GM18858 (cell line): ENCODE measurements at regions not wholly inside any gene's neighbourhood (a gene's known extent, or its start where the extent isn't known, plus 50 kb on each side); places are given as distances from the start of the nearest gene placed in this dataset.
A peak's percentile ranks its signal among the peaks of the same experiment; 100 is the strongest.
"Not testable (repeated sequence)": the region's sequence is repeated elsewhere in the genome, so short reads cannot be mapped to it uniquely, and the experiment has no call there.

Experiments
- ATAC-seq: cut with Tn5 transposase; IDR thresholded peaks from one replicate; pipeline ENCODE4 v1.9.1; 2021; ENCODE audit not compliant: unreplicated experiment

GRCh38 chr11:90732486-90732885 lies 509.6 kb upstream of the CHORDC1 start:
- no peak for ATAC-seq

DNA sequence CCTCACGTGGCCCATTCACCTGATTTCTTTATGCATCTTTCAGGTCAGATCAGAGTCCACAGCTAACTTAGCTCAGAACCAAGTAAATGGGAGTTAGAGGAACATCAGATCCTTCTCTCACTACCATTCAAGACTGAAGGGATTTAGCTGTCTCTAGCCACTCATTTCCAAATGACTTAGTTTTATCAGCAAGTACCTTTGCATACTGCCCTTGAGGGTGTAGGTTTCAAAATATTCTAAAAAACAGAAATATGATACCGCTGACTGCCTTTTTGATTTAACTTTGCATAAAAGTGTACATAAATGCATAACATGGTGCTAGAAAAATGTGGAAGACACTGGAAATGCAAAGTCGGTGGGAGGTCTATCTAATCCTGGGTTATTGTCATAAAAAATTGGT lies 500.6 kb upstream of the CHORDC1 start:
- no peak for ATAC-seq

- no peak for ATAC-seq
These were observed 499.8 kb upstream of the CHORDC1 start for GRCh38 chr11:90722552-90723190.

DNA sequence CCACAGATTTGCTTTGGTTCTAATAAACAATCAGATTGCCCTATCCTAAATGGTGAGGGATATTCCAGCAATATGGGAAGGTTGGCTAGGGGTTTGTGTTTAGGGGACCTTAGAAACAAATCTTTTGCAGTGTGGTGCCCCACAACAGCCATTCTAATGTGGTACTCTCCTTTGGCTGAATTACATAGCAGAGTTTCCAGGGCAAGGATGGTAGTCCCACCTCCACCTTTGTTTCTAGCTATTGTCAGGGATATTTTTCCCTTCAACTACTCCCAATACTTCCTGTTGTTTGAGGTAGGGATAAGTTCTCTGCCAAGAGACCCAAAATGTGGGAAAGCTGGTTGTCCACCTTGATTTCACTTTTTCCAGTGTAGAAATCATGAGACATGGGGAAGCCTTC lies 494.7 kb upstream of the CHORDC1 start:
- ATAC-seq, result no peak

DNA sequence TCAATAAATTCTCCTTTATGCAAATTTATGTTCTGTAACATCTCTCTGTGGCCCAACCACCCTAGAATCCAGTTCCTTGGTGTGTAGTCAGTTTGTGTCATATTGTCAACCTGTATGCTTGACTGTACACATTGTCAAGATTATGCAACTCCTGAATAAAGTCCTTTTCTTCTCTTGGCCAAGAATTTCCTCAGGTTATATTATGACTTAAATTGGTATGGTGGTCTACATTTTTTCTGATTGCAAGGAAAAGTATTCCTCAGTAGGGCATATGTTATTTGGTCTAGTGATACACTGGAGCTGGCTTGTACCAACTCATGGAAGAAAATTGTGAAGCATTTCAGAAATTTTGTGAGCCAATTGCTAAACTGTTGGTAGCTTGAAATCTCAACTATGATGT lies 482.8 kb upstream of the CHORDC1 start:
- ATAC-seq, result no peak

- no peak for ATAC-seq
These were observed 481.7 kb upstream of the CHORDC1 start for GRCh38 chr11:90704510-90704909.

DNA sequence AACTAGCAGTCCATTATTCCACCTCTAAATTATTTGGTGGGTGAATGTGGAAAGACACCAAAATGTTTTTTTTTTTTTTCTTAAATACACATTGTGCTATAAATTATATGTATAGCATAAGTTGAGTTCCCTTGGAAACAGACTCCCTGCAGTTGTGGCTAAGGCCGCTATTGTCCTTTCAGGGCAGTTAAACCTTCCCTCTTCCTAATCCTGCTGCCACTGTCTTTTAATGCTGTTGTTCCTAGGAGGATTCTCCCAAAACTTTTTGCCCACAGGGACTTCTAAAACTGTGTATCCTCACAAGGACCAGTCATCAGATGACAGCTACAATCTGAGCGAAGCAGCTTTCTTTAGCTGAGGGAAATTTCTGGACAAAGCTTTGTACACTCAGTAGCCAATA lies 478.9 kb upstream of the CHORDC1 start:
- no peak for ATAC-seq

DNA sequence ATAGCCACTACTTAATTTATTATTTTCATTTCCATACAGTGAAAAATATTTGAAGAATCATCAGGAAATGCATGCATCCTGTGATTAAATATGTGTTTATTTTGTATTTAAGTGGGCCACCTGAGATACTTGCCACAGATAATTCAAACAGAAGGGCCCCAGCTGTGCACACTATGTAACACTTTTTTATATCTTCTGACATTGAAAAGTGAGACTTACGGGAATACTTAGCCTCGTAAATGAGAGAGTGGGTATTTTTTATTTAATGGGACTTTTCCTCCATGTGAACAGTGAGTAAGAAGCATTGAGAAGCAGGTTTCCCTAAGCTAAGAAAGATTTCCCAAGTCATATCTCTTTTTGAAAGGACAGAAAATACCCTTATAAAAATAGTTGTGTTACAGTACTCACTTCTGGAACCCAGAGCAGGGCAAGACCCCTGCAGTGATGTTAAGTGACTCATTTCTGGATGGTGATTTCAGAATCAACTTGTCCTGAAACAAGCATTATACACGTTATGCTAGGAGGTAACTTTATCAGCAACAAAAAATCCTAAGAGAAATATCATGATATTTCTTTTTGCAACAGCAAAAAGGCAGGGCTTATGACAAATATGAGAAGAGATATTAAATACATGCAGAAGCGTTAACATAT lies 478.1 kb upstream of the CHORDC1 start:
- peak; percentile 89 for ATAC-seq

- no peak for ATAC-seq
These were observed 477.0 kb upstream of the CHORDC1 start for GRCh38 chr11:90699791-90700400.

DNA sequence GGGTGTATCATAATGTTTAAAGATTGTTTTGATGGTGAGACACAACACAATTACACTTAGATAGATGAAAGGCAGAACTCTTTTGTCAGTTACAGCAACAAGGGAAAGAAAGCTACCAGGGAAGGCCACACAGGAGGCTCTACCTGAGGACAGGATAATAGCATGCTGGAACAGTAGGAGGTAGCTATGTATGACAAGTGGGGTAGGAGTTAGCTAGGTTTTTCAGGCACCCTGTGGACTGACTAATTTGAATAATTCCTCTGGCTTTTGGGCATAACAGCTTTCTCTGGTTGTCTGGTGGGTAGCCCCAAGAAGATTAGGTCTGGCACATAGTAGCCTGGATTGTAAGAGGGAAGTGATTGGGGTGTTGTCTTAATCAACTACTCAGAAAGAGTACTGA lies 475.4 kb upstream of the CHORDC1 start:
- ATAC-seq, result no peak

DNA sequence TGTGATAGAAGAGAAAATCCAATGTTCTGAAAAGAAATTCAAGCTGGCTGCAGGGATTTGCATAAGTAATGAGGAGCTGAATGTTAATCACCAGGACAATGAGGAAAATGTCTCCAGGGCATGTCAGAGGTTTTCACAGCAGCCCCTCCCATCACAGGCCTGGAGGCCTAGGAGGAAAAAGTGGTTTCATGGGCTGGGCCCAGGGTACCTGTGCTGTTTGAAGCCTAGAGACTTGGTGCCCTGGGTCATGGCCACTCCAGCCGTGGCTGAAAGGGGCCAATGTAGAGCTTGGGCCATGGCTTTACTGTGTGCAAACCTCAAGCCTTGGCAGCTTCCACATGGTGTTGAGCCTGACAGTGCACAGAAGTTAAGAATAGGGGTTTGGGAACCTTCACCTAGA lies 452.6 kb upstream of the CHORDC1 start:
- not testable (repeated sequence) for ATAC-seq

- ATAC-seq, result no peak
These were observed 446.2 kb upstream of the CHORDC1 start for GRCh38 chr11:90669094-90669493.

DNA sequence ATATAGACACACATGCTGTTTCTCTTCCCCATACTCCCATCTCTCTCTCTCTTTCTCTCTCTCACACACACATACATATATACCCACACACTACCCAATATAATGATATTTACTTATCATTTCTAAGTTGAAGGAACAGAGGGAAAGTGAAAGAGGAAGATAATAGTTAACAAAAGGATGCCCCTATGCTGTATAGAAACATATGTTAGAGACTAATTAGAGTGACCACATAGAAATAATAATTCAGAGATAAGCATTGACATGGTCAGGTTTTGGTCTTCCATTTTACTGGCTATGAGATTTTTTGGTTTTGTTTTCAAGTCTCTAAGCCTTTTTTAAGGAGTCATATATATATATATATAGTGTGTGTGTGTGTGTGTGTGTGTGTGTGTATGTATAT lies 445.7 kb upstream of the CHORDC1 start:
- ATAC-seq, result no peak

- ATAC-seq, result peak; percentile 51
These were observed 438.4 kb upstream of the CHORDC1 start for GRCh38 chr11:90661233-90661632.

GRCh38 chr11:90656171-90656570 lies 433.3 kb upstream of the CHORDC1 start:
- no peak for ATAC-seq

DNA sequence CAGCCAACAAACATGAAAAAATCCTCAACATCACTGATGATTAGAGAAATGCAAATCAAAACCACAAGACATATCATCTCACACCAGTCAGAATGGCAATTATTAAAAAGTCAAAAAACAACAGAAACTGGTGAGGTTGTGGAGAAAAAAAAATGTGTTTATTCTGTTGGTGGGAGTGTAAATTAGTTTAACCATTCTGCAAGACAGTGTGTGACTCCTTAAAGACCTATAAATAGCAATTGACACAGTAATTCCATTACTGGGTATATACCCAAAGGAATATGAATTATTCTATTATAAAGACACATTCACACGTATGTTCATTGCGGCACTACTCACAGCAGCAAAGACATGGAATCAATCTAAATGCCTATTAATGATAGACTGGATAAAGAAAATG lies 427.3 kb upstream of the CHORDC1 start:
- no peak for ATAC-seq

- no peak for ATAC-seq
These were observed 423.9 kb upstream of the CHORDC1 start for GRCh38 chr11:90646706-90647105.

DNA sequence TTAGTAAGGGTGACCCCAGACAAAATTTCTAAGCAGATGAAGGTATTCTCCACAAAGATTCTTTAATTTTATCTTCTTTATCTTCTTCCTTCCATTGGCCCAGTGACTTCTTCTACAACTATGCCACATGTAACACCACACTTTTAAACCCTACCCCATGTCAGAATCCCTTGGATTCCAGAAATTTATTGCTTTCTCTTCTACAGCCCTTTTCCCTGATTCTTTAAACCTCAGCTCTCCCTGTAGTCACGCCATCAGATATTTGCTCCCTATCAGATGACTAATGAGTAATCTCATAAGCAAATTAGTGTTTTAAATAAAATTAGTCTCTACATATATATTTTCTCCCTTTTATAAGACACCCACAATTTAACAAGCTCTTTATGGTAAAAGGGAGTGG lies 423.4 kb upstream of the CHORDC1 start:
- ATAC-seq, result no peak

- ATAC-seq, result no peak
These were observed 416.7 kb upstream of the CHORDC1 start for GRCh38 chr11:90639461-90639993.

- no peak for ATAC-seq
These were observed 413.0 kb upstream of the CHORDC1 start for GRCh38 chr11:90635886-90636285.

- no peak for ATAC-seq
These were observed 412.3 kb upstream of the CHORDC1 start for GRCh38 chr11:90635151-90635550.

DNA sequence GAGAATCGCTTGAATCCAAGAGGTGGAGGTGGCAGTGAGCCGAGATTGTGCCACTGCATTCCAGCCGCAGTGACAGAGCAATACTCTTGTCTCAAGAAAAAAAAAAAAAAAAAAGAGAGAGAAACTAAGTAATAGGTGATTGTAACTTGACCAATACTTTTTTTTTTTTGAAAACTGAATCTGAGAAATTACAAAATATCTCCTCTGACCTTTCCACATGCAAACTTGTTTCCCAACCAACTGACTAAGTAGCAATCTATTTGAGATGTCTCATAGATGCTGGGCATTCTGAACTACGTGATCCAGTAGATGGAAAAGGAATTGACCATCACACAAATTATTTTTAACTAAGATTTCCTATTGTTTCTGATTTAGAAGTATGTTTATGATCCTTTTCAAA lies 407.3 kb upstream of the CHORDC1 start:
- ATAC-seq, result no peak
